GM23248 (cell line): ENCODE measurements at regions not wholly inside any gene's neighbourhood (a gene's known extent, or its start where the extent isn't known, plus 50 kb on each side); places are given as distances from the start of the nearest gene placed in this dataset.
A peak's percentile ranks its signal among the peaks of the same experiment; 100 is the strongest.

Experiments used
- DNase-seq: peaks from one replicate; pipeline ENCODE4 v3.0.0-alpha.2; 2015
- H2AFZ ChIP-seq: fragments of 200-600 bp; sonication (generic); 2 replicates; pipeline ENCODE4 v1.6.1; 2016; ENCODE audit warnings: antibody characterized with exemption
- H3F3A ChIP-seq: fragments of 200-600 bp; sonication (generic); 2 replicates; pipeline ENCODE4 v1.6.1; 2016; ENCODE audit warnings: mild to moderate bottlenecking, antibody characterized with exemption, mixed run types; ENCODE audit not compliant: insufficient read depth
- H3K27ac ChIP-seq: fragments of 200-600 bp; sonication (generic); 2 replicates; pipeline ENCODE4 v1.5.1; 2016; ENCODE audit warnings: mild to moderate bottlenecking
- H3K27me3 ChIP-seq: fragments of 200-600 bp; sonication (generic); replicated peaks from 2 replicates; pipeline ENCODE4 v1.6.1; 2016; ENCODE audit warnings: mild to moderate bottlenecking; ENCODE audit not compliant: insufficient read depth
- H3K36me3 ChIP-seq: fragments of 200-600 bp; sonication (generic); 2 replicates; pipeline ENCODE4 v1.6.1; 2016; ENCODE audit warnings: low read depth, mild to moderate bottlenecking
- H3K4me1 ChIP-seq: fragments of 200-600 bp; sonication (generic); 2 replicates; pipeline ENCODE4 v1.6.1; 2016; ENCODE audit warnings: mild to moderate bottlenecking; ENCODE audit not compliant: insufficient read depth
- H3K4me2 ChIP-seq: fragments of 200-600 bp; sonication (generic); one replicate; pipeline ENCODE4 v1.6.1; 2016; ENCODE audit warnings: mild to moderate bottlenecking; ENCODE audit not compliant: unreplicated experiment
- H3K4me3 ChIP-seq: fragments of 200-600 bp; sonication (generic); 2 replicates; pipeline ENCODE4 v1.5.1; 2016; ENCODE audit warnings: mild to moderate bottlenecking
- H3K79me2 ChIP-seq: fragments of 200-600 bp; sonication (generic); 2 replicates; pipeline ENCODE4 v1.6.1; 2016; ENCODE audit warnings: mild to moderate bottlenecking; ENCODE audit not compliant: insufficient read depth
- H3K9ac ChIP-seq: fragments of 200-600 bp; sonication (generic); 2 replicates; pipeline ENCODE4 v1.6.1; 2016; ENCODE audit warnings: mild to moderate bottlenecking
- H3K9me2 ChIP-seq: fragments of 200-600 bp; sonication (generic); 2 replicates; pipeline ENCODE4 v1.6.1; 2016; ENCODE audit warnings: mixed run types, mild to moderate bottlenecking, moderate library complexity; ENCODE audit not compliant: insufficient read depth
- H3K9me3 ChIP-seq: fragments of 200-600 bp; sonication (generic); one replicate; pipeline ENCODE4 v1.6.1; 2017; ENCODE audit warnings: low read depth
- H4K20me1 ChIP-seq: fragments of 200-600 bp; sonication (generic); 2 replicates; pipeline ENCODE4 v1.6.0; 2016; ENCODE audit not compliant: insufficient read depth
- EZH2 ChIP-seq: fragments of 200-600 bp; sonication (generic); IDR thresholded peaks from 2 replicates; pipeline ENCODE4 v1.6.1; 2018; ENCODE audit warnings: antibody characterized with exemption, mild to moderate bottlenecking; ENCODE audit not compliant: insufficient read depth, poor library complexity, severe bottlenecking
- EZH2phosphoT487 ChIP-seq: fragments of 200-600 bp; sonication (generic); IDR thresholded peaks from 2 replicates; pipeline ENCODE4 v1.6.1; 2018; ENCODE audit warnings: antibody characterized with exemption, moderate library complexity, mild to moderate bottlenecking, low read depth; ENCODE audit not compliant: insufficient read depth
- WGBS, 2 experiments: methylation state at CpG; one replicate each; pipeline ENCODE4 v1.1.6; 2015 to 2017; ENCODE audit warnings: low lambda C conversion rate in 2 of 2, low coverage in 1 of 2; ENCODE audit errors: missing lambda C conversion rate in 2 of 2; 5-methylcytosine and 5-hydroxymethylcytosine counted together
- in situ Hi-C: fragments of 300-500 bp; cut with MboI; formaldehyde crosslinking; loops from 2 replicates; pipeline ENCODE4 v1.15.0; 2020

DNA sequence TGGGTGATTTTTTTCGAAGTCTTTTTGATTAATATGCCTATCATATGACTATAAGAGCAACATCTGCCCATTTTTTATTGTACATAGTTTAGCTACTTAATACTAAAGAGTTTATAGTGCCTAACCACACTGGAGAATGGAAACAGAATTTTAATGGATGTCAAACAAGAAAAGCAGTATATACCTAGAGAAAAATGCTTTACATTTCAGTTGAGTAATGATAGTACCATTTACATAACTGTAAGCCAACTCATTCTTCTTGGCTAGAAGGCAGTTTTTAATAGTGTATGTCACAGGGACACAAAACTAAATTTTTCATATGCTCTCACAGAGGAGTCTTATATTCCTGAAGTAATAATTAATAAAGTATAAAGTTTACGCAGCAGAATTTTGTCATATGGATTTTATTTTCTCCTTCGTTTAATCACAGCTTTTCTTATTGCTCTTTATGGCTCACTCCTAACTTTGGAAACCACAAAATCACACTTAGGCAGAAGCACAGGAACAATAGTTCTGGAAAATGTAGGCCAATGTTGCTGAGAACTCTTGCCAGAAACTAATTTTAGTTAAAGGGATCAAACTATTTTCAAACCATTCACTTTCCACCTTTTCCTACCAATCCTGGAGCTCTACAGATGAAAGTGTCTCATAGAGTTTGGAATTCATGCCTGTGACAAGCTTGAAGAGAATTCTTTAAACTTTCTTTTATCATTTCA, 243.6 kb downstream of the ZIC1 start:
- 48 to 49% methylated on average over 3 of the region's 3 CpGs for WGBS, 2 experiments
- in situ Hi-C loops = no loop called here
- peaks cover 50% of the 10 kb centered on the region for H3F3A ChIP-seq

GRCh38 chr3:147653367-147653923, 244.3 kb downstream of the ZIC1 start:
- in situ Hi-C loops = no loop called here
- Histone ChIP-seq H3K36me3 (no peaks in the 10 kb centered on the region), H3F3A (peaks cover 50% of the 10 kb centered on the region), H3K9ac (no peak overlapping the region), H3K27me3 (no peaks in the 10 kb centered on the region), H3K4me1 (peaks cover 60% of the 10 kb centered on the region), H2AFZ (no peak overlapping the region), H4K20me1 (no peaks in the 10 kb centered on the region), H3K79me2 (no peaks in the 10 kb centered on the region), H3K9me3 (no peaks in the 10 kb centered on the region), H3K4me2 (peak overlapping the region; percentile 57), H3K9me2 (no peaks in the 10 kb centered on the region), H3K27ac (peak overlapping the region; percentile 51), H3K4me3 (no peak overlapping the region)
- peak; percentile 11 for DNase-seq
- TF ChIP-seq EZH2phosphoT487 (no peak), EZH2 (no peak)
- WGBS, 2 experiments = 95 to 100% methylated on average over 1 of the region's 1 CpG

More for the DNA sequence above, 243.6 kb downstream of the ZIC1 start:
- H3K79me2 ChIP-seq = no peaks in the 10 kb centered on the region
- no peaks in the 10 kb centered on the region for H3K36me3 ChIP-seq
- DNase-seq = peak; percentile 59
- H2AFZ ChIP-seq = 0 out of 2 replicates have a peak overlapping the region, but pooled peaks have one; percentile 14
- no peaks in the 10 kb centered on the region for H3K9me3 ChIP-seq
- H3K27ac ChIP-seq = peak overlapping the region; percentile 51
- H3K27me3 ChIP-seq = no peaks in the 10 kb centered on the region
- H3K9me2 ChIP-seq = no peaks in the 10 kb centered on the region
- H3K4me1 ChIP-seq = peaks cover 60% of the 10 kb centered on the region
- no peaks in the 10 kb centered on the region for H4K20me1 ChIP-seq
- H3K9ac ChIP-seq = no peak overlapping the region
- H3K4me3 ChIP-seq = no peak overlapping the region
- TF ChIP-seq EZH2 (no peak), EZH2phosphoT487 (no peak)
- peak overlapping the region; percentile 57 for H3K4me2 ChIP-seq

GRCh38 chr3:147654827-147655226, 245.7 kb downstream of the ZIC1 start:
- H3K4me2 ChIP-seq = peak overlapping the region; percentile 70
- H3K9me3 ChIP-seq = no peaks in the 10 kb centered on the region
- H3K4me3 ChIP-seq = 0 out of 2 replicates have a peak overlapping the region, but pooled peaks have one; percentile 17
- H3K9ac ChIP-seq = peak overlapping the region; percentile 45
- no peak for TF ChIP-seq EZH2
- TF ChIP-seq EZH2phosphoT487 = no peak; the same call in 1 of the 2 replicates
- peaks cover 60% of the 10 kb centered on the region for H3K4me1 ChIP-seq
- peaks cover 50% of the 10 kb centered on the region for H3F3A ChIP-seq
- WGBS, 2 experiments = 55 to 65% methylated on average over 3 of the region's 3 CpGs
- no peaks in the 10 kb centered on the region for H3K79me2 ChIP-seq
- peak overlapping the region; percentile 79 for H3K27ac ChIP-seq
- H3K36me3 ChIP-seq = no peaks in the 10 kb centered on the region
- H3K27me3 ChIP-seq = no peaks in the 10 kb centered on the region
- in situ Hi-C loops = no loop called here
- no peaks in the 10 kb centered on the region for H3K9me2 ChIP-seq
- peak; percentile 74 for DNase-seq
- no peaks in the 10 kb centered on the region for H4K20me1 ChIP-seq
- H2AFZ ChIP-seq = no peak overlapping the region

GRCh38 chr3:147655236-147655635, 246.1 kb downstream of the ZIC1 start:
- 36 to 42% methylated on average over 2 of the region's 2 CpGs for WGBS, 2 experiments
- in situ Hi-C loops = no loop called here
- Histone ChIP-seq H3K27ac (peak overlapping the region; percentile 79), H2AFZ (no peak overlapping the region), H3K36me3 (no peaks in the 10 kb centered on the region), H3K27me3 (no peaks in the 10 kb centered on the region), H3K4me2 (peak overlapping the region; percentile 70), H3K79me2 (no peaks in the 10 kb centered on the region), H3K9ac (peak overlapping the region; percentile 45), H3K9me3 (no peaks in the 10 kb centered on the region), H3K4me1 (peaks cover 60% of the 10 kb centered on the region), H3K4me3 (peak overlapping the region; percentile 28; the same call in 1 of the 2 replicates), H3F3A (peaks cover 50% of the 10 kb centered on the region), H3K9me2 (no peaks in the 10 kb centered on the region), H4K20me1 (no peaks in the 10 kb centered on the region)
- DNase-seq = peak; percentile 84
- TF ChIP-seq EZH2phosphoT487 (0 out of 2 replicates have a peak, but pooled peaks have one; percentile 51), EZH2 (no peak)
